ENCODE measurements at regions not wholly inside any gene's neighbourhood (a gene's known extent, or its start where the extent isn't known, plus 50 kb on each side); places are given as distances from the start of the nearest gene placed in this dataset.

GRCh38 chr5:68161156-68161555 is 54.4 kb upstream of the PIK3R1 start:
- no peak for DNase-seq

- DNase-seq: no peak
These were observed 56.2 kb upstream of the PIK3R1 start for GRCh38 chr5:68159224-68159951.

- no peak for DNase-seq
These were observed 59.6 kb upstream of the PIK3R1 start for GRCh38 chr5:68155940-68156339.

- DNase-seq: no peak
These were observed 61.3 kb upstream of the PIK3R1 start for GRCh38 chr5:68154119-68154857.

- no peak for DNase-seq
These were observed 63.7 kb upstream of the PIK3R1 start for GRCh38 chr5:68151812-68152211.

GRCh38 chr5:68149189-68149588 is 66.4 kb upstream of the PIK3R1 start:
- no peak for DNase-seq

GRCh38 chr5:68148096-68148495 is 67.5 kb upstream of the PIK3R1 start:
- no peak for DNase-seq

GRCh38 chr5:68147659-68148058 is 67.9 kb upstream of the PIK3R1 start:
- DNase-seq: no peak

GRCh38 chr5:68141494-68141893 is 74.1 kb upstream of the PIK3R1 start:
- DNase-seq: no peak

- DNase-seq: no peak
These were observed 74.8 kb upstream of the PIK3R1 start for GRCh38 chr5:68140763-68141162.

GRCh38 chr5:68139611-68140441 is 75.7 kb upstream of the PIK3R1 start:
- DNase-seq: no peak

GRCh38 chr5:68137511-68138140 is 77.9 kb upstream of the PIK3R1 start:
- DNase-seq: no peak

GRCh38 chr5:68134669-68135313 is 80.8 kb upstream of the PIK3R1 start:
- no peak for DNase-seq

GRCh38 chr5:68134033-68134668 is 81.4 kb upstream of the PIK3R1 start:
- DNase-seq: no peak

GRCh38 chr5:68130253-68130652 is 85.3 kb upstream of the PIK3R1 start:
- DNase-seq: no peak

- no peak for DNase-seq
These were observed 86.2 kb upstream of the PIK3R1 start for GRCh38 chr5:68129364-68129763.

GRCh38 chr5:68126886-68127285 is 88.7 kb upstream of the PIK3R1 start:
- DNase-seq: no peak

GRCh38 chr5:68122439-68123328 is 92.9 kb upstream of the PIK3R1 start:
- DNase-seq: no peak

GRCh38 chr5:68116868-68117411 is 98.6 kb upstream of the PIK3R1 start:
- DNase-seq: no peak

GRCh38 chr5:68116408-68116807 is 99.1 kb upstream of the PIK3R1 start:
- no peak for DNase-seq

- DNase-seq: no peak
These were observed 100.0 kb upstream of the PIK3R1 start for GRCh38 chr5:68115584-68115983.

Measured in NCI-H1694 treated with DMSO at 0.1 percent for 48 hours (cell line).